HG02798 (cell line): ENCODE measurements at regions not wholly inside any gene's neighbourhood (a gene's known extent, or its start where the extent isn't known, plus 50 kb on each side); places are given as distances from the start of the nearest gene placed in this dataset.
"Not testable (repeated sequence)": the region's sequence is repeated elsewhere in the genome, so short reads cannot be mapped to it uniquely, and the experiment has no call there.

ENCODE experiments used
- ATAC-seq: cut with Tn5 transposase; IDR thresholded peaks from one replicate; pipeline ENCODE4 v1.9.1; 2021; ENCODE audit warnings: mild to moderate bottlenecking; ENCODE audit not compliant: unreplicated experiment, poor library complexity

GRCh38 chr6:85049282-85049681 is 284.9 kb upstream of the TBX18 start:
- ATAC-seq: no peak

GRCh38 chr6:85047818-85048217 is 283.4 kb upstream of the TBX18 start:
- no peak for ATAC-seq

DNA sequence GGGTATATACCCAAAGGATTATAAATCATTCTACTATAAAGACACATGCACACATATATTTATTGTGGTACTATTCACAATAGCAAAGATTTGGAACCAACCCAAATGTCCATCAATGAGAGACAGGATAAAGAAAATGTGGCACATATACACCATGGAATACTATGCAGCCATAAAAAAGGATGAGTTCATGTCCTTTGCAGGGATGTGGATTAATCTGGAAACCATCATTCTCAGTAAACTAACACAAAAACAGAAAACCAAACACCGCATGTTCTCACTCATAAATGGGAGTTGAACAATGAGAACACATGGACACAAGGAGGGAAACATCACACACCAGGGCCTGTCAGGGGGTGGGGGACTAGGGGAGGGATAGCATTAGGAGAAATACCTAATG is 281.4 kb upstream of the TBX18 start:
- not testable (repeated sequence) for ATAC-seq

- ATAC-seq: no peak
These were observed 280.0 kb upstream of the TBX18 start for GRCh38 chr6:85044361-85044760.

GRCh38 chr6:85041376-85041775 is 277.0 kb upstream of the TBX18 start:
- ATAC-seq: no peak

- ATAC-seq: no peak
These were observed 272.8 kb upstream of the TBX18 start for GRCh38 chr6:85037221-85037620.

DNA sequence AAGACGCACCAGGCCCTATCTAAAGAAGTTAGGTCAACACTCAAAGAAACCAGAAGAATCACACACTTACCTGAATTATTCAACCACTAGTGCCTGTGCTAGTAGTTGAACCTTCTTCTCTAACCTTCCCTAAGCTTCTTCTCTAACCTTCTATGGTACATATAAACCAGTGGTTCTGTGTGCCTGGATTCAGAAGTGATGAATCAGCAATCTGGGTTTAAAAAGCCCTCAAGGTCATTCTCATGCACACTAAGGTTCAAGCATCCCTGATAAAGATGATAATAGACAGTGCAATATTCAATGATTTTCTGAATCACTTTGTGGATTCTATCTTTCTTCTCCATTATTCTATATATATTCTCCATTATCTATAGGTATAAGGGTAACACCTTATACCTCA is 271.4 kb upstream of the TBX18 start:
- ATAC-seq: no peak

- ATAC-seq: no peak
These were observed 269.1 kb upstream of the TBX18 start for GRCh38 chr6:85033547-85033946.

DNA sequence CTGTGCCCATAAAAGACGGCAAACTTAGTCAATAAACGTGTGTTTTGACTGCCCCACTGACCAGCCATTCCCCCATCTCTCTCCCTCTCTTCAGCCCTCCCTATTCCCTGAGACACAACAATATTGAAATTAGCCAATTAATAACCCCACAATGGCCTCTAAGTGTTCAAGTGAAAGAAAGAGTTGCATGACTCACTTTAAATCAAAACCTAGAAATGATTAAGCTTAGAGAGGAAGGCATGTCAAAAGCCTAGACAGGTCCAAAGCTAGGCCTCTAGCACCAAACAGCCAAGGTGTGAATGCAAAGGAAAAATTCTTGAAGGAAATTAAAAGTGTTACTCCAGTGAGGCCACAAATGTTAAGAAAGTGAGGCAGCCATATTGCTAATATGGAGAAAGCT is 261.6 kb upstream of the TBX18 start:
- no peak for ATAC-seq

GRCh38 chr6:85023721-85024120 is 259.3 kb upstream of the TBX18 start:
- ATAC-seq: no peak

DNA sequence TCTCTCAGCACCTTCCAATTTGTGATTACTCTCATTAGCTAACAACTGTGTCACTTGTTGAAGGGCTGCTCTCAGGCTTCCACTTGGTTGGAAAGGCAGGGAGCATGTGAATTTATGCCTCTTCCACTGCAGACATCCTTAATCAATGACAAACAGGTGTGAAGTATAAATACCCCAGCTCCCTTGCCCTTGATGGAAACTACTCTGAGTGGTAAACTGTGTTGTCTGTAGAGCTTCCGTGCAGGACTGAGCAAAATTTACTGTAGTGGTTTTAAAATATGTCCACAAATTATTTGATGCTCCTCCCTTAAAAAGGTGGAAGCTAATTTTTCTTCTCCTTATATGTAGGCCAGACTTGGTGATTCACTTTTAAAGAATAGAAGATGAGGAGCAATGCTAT is 253.0 kb upstream of the TBX18 start:
- no peak for ATAC-seq

- no peak for ATAC-seq
These were observed 252.3 kb upstream of the TBX18 start for GRCh38 chr6:85016726-85017125.

DNA sequence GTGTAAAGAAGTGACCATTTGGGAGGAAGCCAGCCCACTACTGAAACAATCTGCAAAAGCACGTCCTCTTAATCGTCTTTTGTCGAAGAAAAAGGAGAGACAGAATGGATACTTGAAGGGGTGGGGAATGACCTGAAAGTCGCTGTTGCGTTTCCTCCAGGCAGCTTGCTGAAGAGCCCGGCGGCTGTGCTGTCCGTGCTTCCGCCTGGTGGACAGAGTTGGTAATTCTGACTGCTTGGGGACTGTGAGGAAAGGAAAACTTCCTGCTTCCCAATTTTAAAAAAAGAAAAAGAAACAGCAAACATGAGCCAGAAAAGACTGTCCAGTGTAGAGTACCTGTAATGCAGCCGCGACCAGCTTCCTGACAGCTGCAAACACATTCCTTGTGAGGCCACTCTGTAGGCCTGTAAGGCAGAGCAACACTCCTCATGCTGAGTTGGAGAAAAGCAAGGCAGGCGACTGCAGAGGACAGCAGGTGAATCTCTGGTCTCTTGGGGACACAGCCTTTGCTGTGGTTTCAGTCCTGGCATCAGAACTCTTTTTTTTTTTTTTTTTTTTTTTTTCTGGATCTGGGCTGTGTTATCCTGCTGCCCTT is 251.1 kb upstream of the TBX18 start:
- peak; percentile 68 for ATAC-seq

- ATAC-seq: no peak
These were observed 246.5 kb upstream of the TBX18 start for GRCh38 chr6:85010865-85011264.

DNA sequence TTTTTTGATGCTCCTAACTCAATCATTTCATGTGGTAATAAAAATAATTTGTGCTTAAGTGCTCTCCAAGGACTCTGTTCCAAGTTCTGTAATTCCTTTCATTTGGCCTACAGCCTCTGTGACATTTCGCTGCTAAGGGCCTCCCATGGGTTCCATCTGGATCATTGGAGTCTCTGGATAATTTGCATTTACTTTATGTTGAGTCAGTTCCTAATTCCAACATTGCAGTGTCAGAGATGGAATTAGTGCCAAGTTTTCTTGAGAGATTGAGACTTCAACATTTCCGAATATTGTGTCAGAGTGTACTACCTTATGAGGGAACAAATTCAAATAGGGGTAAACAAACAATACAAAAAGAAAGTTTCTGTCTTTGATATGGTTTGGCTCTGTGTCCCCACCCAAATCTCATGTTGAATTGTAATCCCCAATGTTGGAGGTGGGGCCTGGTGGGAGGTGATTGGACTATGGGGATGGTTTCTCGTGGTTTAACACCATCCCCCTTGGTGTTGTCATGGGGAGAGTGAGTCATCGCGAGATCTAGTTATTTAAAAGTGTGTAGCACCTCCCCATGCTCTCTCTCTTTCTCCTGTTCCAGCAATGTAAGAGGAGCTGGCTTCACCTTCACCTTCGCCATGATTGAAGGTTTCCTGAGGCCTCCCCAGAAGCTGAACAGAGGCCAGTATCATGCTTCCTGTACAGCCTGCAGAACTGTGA is 244.1 kb upstream of the TBX18 start:
- ATAC-seq: no peak

DNA sequence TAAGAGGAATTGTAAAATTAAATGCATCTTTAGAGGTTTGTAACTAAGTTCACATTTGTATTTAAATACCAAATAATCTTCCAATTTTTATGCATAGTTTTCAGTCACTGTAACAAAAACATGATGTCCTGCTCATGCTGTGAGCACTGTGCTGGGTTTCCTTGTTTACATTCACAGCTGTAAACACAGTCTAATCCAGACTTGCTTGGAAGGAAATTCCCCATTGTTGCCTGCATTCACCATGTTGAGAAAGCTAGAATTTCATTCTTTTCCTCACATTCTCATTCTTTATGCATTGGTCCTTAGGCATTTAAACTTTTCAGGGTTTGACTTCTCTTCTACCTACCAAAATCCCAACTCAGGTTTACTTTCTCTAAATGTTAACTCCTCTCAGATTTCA is 242.0 kb upstream of the TBX18 start:
- no peak for ATAC-seq

GRCh38 chr6:85005494-85005893 is 241.1 kb upstream of the TBX18 start:
- ATAC-seq: no peak

DNA sequence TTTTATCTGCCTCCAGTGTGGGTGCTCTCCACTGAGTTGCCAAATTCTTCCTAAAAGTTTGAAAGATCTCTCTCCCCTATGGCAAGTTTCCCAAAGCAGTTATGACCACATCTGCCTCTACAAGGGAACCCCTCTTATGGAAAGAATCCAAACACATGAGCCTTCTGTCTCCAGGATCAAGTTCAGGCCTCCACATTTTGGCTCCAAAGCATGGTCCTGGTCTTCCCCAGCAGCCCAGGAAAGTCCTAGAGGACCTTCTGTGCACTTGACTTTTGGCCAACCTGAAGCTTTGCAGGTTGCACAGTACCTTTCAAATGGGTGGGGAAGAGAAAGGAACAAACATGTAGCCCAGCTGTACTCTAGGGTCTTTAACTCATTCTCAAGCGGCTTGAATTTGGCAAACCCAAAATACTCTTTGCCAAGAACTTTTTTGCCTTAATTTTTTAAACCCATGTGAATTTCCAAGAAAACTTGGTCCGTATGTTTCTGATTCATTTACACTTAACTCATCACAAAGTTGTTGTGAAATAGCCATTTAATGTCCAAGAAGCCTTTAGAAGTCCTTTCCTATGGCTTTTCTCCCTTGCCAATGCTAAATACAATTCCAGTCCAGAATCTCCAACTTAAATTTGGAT is 240.1 kb upstream of the TBX18 start:
- ATAC-seq: no peak

- no peak for ATAC-seq
These were observed 238.4 kb upstream of the TBX18 start for GRCh38 chr6:85002847-85003246.

GRCh38 chr6:85000001-85000400 is 235.6 kb upstream of the TBX18 start:
- ATAC-seq: no peak

GRCh38 chr6:84998223-84998622 is 233.8 kb upstream of the TBX18 start:
- no peak for ATAC-seq

DNA sequence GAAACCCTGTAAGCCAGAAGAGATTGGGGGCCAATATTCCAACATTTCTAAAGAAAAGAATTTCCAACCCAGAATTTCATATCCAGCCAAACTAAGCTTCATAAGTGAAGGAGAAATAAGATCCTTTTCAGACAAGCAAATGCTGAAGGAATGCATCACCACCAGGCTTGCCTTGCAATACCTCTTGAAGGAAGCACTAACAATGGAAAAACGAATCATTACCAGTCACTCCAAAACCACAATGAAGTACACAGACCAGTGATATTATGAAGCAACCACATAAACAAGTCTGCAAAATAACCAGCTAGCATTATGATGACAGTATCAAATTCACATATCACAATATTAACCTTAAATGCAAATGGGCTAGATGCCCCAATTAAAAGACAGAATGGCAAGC is 224.4 kb upstream of the TBX18 start:
- not testable (repeated sequence) for ATAC-seq
